HL-60 (cell line): ENCODE measurements at regions not wholly inside any gene's neighbourhood (a gene's known extent, or its start where the extent isn't known, plus 50 kb on each side); places are given as distances from the start of the nearest gene placed in this dataset.
"Not testable (repeated sequence)": the region's sequence is repeated elsewhere in the genome, so short reads cannot be mapped to it uniquely, and the experiment has no call there.

Experiments used
- CTCF ChIP-seq: IDR thresholded peaks from one replicate; pipeline ENCODE4 v1.5.1; 2011; ENCODE audit warnings: low read length, control low read depth, inconsistent platforms; ENCODE audit not compliant: insufficient read depth
- GABPA ChIP-seq: IDR thresholded peaks from 2 replicates; pipeline ENCODE4 v1.6.1; 2012; ENCODE audit warnings: low read depth
- POLR2AphosphoS5 ChIP-seq: IDR thresholded peaks from 2 replicates; pipeline ENCODE4 v1.6.1; 2012; ENCODE audit warnings: low read depth
- REST ChIP-seq: IDR thresholded peaks from 2 replicates; pipeline ENCODE4 v1.6.1; 2012; ENCODE audit warnings: low read depth; ENCODE audit not compliant: insufficient replicate concordance
- SPI1 ChIP-seq: IDR thresholded peaks from 2 replicates; pipeline ENCODE4 v1.6.1; 2012; ENCODE audit warnings: low read depth, mild to moderate bottlenecking, borderline replicate concordance

- not testable (repeated sequence) for TF ChIP-seq CTCF, REST, GABPA, POLR2AphosphoS5, SPI1
Measured at GRCh38 chr4:123537906-123538402, 141.4 kb downstream of the SPRY1 start.
